ENCODE measurements at regions not wholly inside any gene's neighbourhood (a gene's known extent, or its start where the extent isn't known, plus 50 kb on each side); places are given as distances from the start of the nearest gene placed in this dataset.

DNA sequence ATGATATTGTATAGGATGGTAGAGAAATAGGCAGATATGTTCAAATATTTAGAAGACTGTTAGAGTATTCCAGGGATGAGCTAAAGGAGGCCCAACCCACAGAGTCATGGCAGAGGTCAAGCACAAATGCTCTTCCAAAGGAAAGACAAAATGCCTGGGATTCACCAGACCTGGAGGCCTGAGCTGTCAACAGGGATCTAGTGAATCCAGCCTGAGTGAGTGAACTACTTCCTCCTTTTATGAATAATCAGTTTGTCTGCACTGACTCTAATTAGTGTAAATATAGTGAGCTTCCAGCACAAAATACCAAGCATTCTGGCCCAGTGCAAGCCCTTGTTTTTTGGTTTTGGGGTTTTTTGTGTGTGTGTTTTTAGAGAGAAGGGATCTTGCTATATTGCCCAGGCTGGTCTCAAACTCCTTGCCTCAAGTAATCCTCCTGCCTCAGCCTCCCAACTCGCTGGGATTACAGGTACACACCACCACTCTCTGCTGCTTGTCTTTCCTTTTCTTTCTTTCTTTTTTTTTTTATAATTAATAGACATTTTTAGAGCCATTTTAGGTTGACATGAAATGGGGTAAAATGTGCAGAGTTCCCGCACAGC lies 244.4 kb downstream of the SKIDA1 start:
- TF ChIP-seq, protein P1, sequence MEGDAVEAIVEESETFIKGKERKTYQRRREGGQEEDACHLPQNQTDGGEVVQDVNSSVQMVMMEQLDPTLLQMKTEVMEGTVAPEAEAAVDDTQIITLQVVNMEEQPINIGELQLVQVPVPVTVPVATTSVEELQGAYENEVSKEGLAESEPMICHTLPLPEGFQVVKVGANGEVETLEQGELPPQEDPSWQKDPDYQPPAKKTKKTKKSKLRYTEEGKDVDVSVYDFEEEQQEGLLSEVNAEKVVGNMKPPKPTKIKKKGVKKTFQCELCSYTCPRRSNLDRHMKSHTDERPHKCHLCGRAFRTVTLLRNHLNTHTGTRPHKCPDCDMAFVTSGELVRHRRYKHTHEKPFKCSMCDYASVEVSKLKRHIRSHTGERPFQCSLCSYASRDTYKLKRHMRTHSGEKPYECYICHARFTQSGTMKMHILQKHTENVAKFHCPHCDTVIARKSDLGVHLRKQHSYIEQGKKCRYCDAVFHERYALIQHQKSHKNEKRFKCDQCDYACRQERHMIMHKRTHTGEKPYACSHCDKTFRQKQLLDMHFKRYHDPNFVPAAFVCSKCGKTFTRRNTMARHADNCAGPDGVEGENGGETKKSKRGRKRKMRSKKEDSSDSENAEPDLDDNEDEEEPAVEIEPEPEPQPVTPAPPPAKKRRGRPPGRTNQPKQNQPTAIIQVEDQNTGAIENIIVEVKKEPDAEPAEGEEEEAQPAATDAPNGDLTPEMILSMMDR (conservative IDR thresholded peaks at IDR 0.05 in 1 of 2, IDR thresholded peaks at IDR 0.05 in 1 of 2; ENCODE audit: extremely low read depth in 1 of 2, insufficient read depth in 1 of 2, low read depth in 1 of 2, low read length in 2 of 2): no peak
- no peak for TF ChIP-seq EZH2 (IDR thresholded peaks at IDR 0.05; ENCODE audit: borderline replicate concordance, low read length)

Data from mammary epithelial cell (primary cell).